Vagina (tissue), 2 donors: ENCODE measurements at regions not wholly inside any gene's neighbourhood (a gene's known extent, or its start where the extent isn't known, plus 50 kb on each side); places are given as distances from the start of the nearest gene placed in this dataset.

ENCODE experiments used
- POLR2A ChIP-seq, 2 donors: fragments of 450-650 bp; IDR thresholded peaks; one replicate each; pipeline ENCODE4 v1.6.1; 2017; ENCODE audit warnings: antibody characterized with exemption in 2 of 2, mild to moderate bottlenecking in 2 of 2, moderate library complexity in 2 of 2
- TF ChIP-seq, protein P1 (sequence below), 3 experiments: fragments of 450-650 bp in 2 of 3; fragments of 200-600 bp in 1 of 3; sonication (generic) in 1 of 3; IDR thresholded peaks; one replicate each; pipeline ENCODE4 v1.5.1; 2017 to 2019; ENCODE audit warnings: antibody characterized with exemption in 3 of 3, mild to moderate bottlenecking in 2 of 3, moderate library complexity in 2 of 3

DNA sequence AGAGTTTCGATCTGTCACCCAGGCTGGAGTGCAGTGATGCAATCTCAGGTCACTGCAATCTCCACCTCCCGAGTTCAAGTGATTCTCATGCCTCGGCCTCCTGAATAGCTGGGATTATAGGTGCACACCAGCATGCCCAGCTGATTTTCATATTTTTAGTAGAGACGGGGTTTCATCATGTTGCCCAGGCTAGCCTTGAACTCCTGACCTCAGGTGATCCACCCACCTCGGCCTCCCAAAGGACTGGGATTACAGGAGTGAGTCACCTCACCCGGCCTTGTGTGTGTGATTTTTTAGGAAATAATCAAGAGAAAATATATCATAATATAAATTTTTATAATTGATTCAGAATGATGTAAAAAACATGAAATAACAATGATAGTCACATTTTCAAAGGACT is 1231.4 kb downstream of the GALC start:
- TF ChIP-seq, protein P1, sequence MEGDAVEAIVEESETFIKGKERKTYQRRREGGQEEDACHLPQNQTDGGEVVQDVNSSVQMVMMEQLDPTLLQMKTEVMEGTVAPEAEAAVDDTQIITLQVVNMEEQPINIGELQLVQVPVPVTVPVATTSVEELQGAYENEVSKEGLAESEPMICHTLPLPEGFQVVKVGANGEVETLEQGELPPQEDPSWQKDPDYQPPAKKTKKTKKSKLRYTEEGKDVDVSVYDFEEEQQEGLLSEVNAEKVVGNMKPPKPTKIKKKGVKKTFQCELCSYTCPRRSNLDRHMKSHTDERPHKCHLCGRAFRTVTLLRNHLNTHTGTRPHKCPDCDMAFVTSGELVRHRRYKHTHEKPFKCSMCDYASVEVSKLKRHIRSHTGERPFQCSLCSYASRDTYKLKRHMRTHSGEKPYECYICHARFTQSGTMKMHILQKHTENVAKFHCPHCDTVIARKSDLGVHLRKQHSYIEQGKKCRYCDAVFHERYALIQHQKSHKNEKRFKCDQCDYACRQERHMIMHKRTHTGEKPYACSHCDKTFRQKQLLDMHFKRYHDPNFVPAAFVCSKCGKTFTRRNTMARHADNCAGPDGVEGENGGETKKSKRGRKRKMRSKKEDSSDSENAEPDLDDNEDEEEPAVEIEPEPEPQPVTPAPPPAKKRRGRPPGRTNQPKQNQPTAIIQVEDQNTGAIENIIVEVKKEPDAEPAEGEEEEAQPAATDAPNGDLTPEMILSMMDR (IDR thresholded peaks at IDR 0.05) = no peak
- no peak for TF ChIP-seq POLR2A (IDR thresholded peaks at IDR 0.05)
